ENCODE measurements at regions not wholly inside any gene's neighbourhood (a gene's known extent, or its start where the extent isn't known, plus 50 kb on each side); places are given as distances from the start of the nearest gene placed in this dataset.

GRCh38 chr5:106757672-106758071 is 913.1 kb downstream of the EFNA5 start:
- no peak overlapping the region for H3K4me3 ChIP-seq
- WGBS, 5 donors: 77 to 87% (median 82%) methylated on average over 3 of the region's 3 CpGs
- intact Hi-C loops (cut with DNase I; ENCODE audit: low total_unique reads): no loop called here

GRCh38 chr5:106755789-106756188 is 914.9 kb downstream of the EFNA5 start:
- H3K27me3 ChIP-seq: no peaks in the 10 kb centered on the region
- no peaks in the 10 kb centered on the region for H3K36me3 ChIP-seq
- H3K9me3 ChIP-seq: no peaks in the 10 kb centered on the region
- intact Hi-C loops (cut with DNase I; ENCODE audit: low total_unique reads): no loop called here
- H3K4me3 ChIP-seq: no peak overlapping the region
- DNase-seq: no peak
- WGBS, 5 donors: 84 to 94% (median 87%) methylated on average over 4 of the region's 4 CpGs
- no peak for TF ChIP-seq CTCF (IDR thresholded peaks at IDR 0.05)
- no peak for TF ChIP-seq EP300 (IDR thresholded peaks at IDR 0.05)
- TF ChIP-seq POLR2AphosphoS5 (IDR thresholded peaks at IDR 0.05): no peak
- no peak for TF ChIP-seq POLR2A (IDR thresholded peaks at IDR 0.05)
- no peaks in the 10 kb centered on the region for H3K4me1 ChIP-seq
- no peak overlapping the region for H3K27ac ChIP-seq

More at GRCh38 chr5:106757672-106758071, 913.1 kb downstream of the EFNA5 start:
- H3K9me3 ChIP-seq: no peaks in the 10 kb centered on the region
- no peaks in the 10 kb centered on the region for H3K27me3 ChIP-seq
- H3K4me1 ChIP-seq: no peaks in the 10 kb centered on the region
- no peak overlapping the region for H3K27ac ChIP-seq
- DNase-seq: no peak
- TF ChIP-seq EP300 (IDR thresholded peaks at IDR 0.05) (no peak), CTCF (IDR thresholded peaks at IDR 0.05) (no peak), POLR2A (IDR thresholded peaks at IDR 0.05) (no peak), POLR2AphosphoS5 (IDR thresholded peaks at IDR 0.05) (no peak)
- H3K36me3 ChIP-seq: no peaks in the 10 kb centered on the region

GRCh38 chr5:106755066-106755465 is 915.7 kb downstream of the EFNA5 start:
- no peak overlapping the region for H3K4me3 ChIP-seq
- WGBS, 5 donors: 10 to 36% (median 18%) methylated on average over 2 of the region's 2 CpGs

GRCh38 chr5:106749826-106750225 is 920.9 kb downstream of the EFNA5 start:
- H3K36me3 ChIP-seq: no peaks in the 10 kb centered on the region
- no peaks in the 10 kb centered on the region for H3K27me3 ChIP-seq
- DNase-seq: no peak
- H3K4me3 ChIP-seq: no peak overlapping the region
- no peak overlapping the region for H3K27ac ChIP-seq
- intact Hi-C loops (cut with DNase I; ENCODE audit: low total_unique reads): no loop called here
- TF ChIP-seq POLR2AphosphoS5 (IDR thresholded peaks at IDR 0.05): no peak
- no peak for TF ChIP-seq POLR2A (IDR thresholded peaks at IDR 0.05)
- no peak for TF ChIP-seq CTCF (IDR thresholded peaks at IDR 0.05)
- no peak for TF ChIP-seq EP300 (IDR thresholded peaks at IDR 0.05)
- H3K4me1 ChIP-seq: no peaks in the 10 kb centered on the region
- H3K9me3 ChIP-seq: no peaks in the 10 kb centered on the region

More at GRCh38 chr5:106755066-106755465, 915.7 kb downstream of the EFNA5 start:
- Histone ChIP-seq H3K27ac (no peak overlapping the region), H3K36me3 (no peaks in the 10 kb centered on the region), H3K4me1 (no peaks in the 10 kb centered on the region), H3K27me3 (no peaks in the 10 kb centered on the region), H3K9me3 (no peaks in the 10 kb centered on the region)
- intact Hi-C loops (cut with DNase I; ENCODE audit: low total_unique reads): no loop called here
- DNase-seq: no peak
- TF ChIP-seq POLR2A (IDR thresholded peaks at IDR 0.05) (no peak), POLR2AphosphoS5 (IDR thresholded peaks at IDR 0.05) (no peak), CTCF (IDR thresholded peaks at IDR 0.05) (no peak), EP300 (IDR thresholded peaks at IDR 0.05) (no peak)

All from stomach (tissue), 8 donors.